22Rv1 (cell line): ENCODE measurements at regions not wholly inside any gene's neighbourhood (a gene's known extent, or its start where the extent isn't known, plus 50 kb on each side); places are given as distances from the start of the nearest gene placed in this dataset.

ENCODE experiments used
- ZFX ChIP-seq: fragments of 450-650 bp; IDR thresholded peaks from 2 replicates; pipeline ENCODE4 v1.6.1; 2017; ENCODE audit warnings: antibody characterized with exemption, borderline replicate concordance
- TF ChIP-seq, protein P1 (sequence below): fragments of 450-650 bp; IDR thresholded peaks from 2 replicates; pipeline ENCODE4 v1.5.1; 2017; ENCODE audit warnings: mild to moderate bottlenecking

DNA sequence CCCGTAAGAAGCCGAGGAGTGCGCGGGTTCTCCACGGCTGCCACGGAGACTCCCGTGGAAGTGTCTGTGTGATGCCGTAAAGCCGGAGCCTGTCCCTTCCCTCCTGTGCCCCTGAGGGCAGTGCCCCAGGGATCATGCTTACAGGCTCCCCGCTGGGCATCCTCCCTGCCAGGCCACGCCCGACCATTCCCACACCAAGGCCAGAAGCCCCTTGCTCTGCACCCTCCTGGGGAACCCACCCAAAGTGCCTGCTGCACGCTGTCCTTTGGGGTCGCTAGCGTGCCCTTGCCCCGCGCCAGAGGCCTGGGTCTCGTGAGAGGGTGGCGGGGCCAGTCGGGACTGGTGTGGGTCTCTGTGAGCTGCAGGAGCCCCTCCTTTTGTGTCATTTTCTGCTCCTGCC, 228.5 kb upstream of the C1orf174 start:
- TF ChIP-seq, protein P1, sequence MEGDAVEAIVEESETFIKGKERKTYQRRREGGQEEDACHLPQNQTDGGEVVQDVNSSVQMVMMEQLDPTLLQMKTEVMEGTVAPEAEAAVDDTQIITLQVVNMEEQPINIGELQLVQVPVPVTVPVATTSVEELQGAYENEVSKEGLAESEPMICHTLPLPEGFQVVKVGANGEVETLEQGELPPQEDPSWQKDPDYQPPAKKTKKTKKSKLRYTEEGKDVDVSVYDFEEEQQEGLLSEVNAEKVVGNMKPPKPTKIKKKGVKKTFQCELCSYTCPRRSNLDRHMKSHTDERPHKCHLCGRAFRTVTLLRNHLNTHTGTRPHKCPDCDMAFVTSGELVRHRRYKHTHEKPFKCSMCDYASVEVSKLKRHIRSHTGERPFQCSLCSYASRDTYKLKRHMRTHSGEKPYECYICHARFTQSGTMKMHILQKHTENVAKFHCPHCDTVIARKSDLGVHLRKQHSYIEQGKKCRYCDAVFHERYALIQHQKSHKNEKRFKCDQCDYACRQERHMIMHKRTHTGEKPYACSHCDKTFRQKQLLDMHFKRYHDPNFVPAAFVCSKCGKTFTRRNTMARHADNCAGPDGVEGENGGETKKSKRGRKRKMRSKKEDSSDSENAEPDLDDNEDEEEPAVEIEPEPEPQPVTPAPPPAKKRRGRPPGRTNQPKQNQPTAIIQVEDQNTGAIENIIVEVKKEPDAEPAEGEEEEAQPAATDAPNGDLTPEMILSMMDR: no peak
- TF ChIP-seq ZFX: no peak
